K562 (cell line): ENCODE measurements at regions not wholly inside any gene's neighbourhood (a gene's known extent, or its start where the extent isn't known, plus 50 kb on each side); places are given as distances from the start of the nearest gene placed in this dataset.

Source experiments
- ATAC-seq: fragments of 200-7000 bp; cut with Tn5 transposase; 3 replicates; pipeline ENCODE4 v1.9.1; 2020; ENCODE audit warnings: moderate library complexity
- BruUV-seq: library from RNA; stranded (reverse); fragments of 400-500 nt; replicated peaks from 2 replicates; lab custom pipeline; 2021; lab: Mats Ljungman, UMichigan
- CTCF ChIA-PET: fragments of 300-600 bp; formaldehyde crosslinking; extraction: SDS; loops from one replicate; lab custom pipeline; 2021; ENCODE audit warnings: low intra/inter-chr PET ratio; lab: Yijun Ruan, JAX
- POLR2A ChIA-PET: fragments of 300-600, 350-650 bp; sonication (Branson Sonifier 250); formaldehyde crosslinking; extraction: SDS; loops from one replicate; lab custom pipeline; 2021; ENCODE audit warnings: antibody characterized with exemption, inconsistent platforms; lab: Yijun Ruan, JAX
- DNase-seq, 4 experiments: peaks; one replicate each; pipeline versions ENCODE4 v3.0.0 to v3.0.0-alpha.2; 2011 to 2018; ENCODE audit warnings: low spot score in 3 of 4, mixed read lengths in 3 of 4; ENCODE audit errors: extremely low read depth in 1 of 4
- FAIRE-seq: peaks from 2 replicates; lab custom pipeline; 2011; peaks lifted over from hg19 to GRCh38; lab: Jason Lieb, UNC
- H2AFZ ChIP-seq: 2 replicates; pipeline ENCODE4 v1.6.0; 2011; ENCODE audit warnings: low read depth, low read length, control low read depth, inconsistent platforms
- H3K27ac ChIP-seq: fragments of 200-600 bp; 3 replicates; pipeline ENCODE4 v1.8.0; 2011; ENCODE audit warnings: low read depth, mild to moderate bottlenecking, control low read depth, inconsistent platforms, low read length, moderate library complexity, mixed read lengths; ENCODE audit errors: extremely low read depth
- H3K27me3 ChIP-seq, 2 experiments: fragments of 300-600 bp in 1 of 2; 2 replicates in 1 of 2; 3 replicates in 1 of 2; pipeline versions ENCODE4 v1.6.0 to v1.8.0; 2011; ENCODE audit warnings: inconsistent platforms in 2 of 2, low read length in 2 of 2, mild to moderate bottlenecking in 1 of 2, mixed read lengths in 1 of 2, moderate library complexity in 1 of 2; ENCODE audit not compliant: control insufficient read depth in 2 of 2, insufficient read depth in 2 of 2
- H3K36me3 ChIP-seq: fragments of 300-600 bp; 3 replicates; pipeline ENCODE4 v1.8.0; 2011; ENCODE audit warnings: mild to moderate bottlenecking, low read length, inconsistent platforms; ENCODE audit not compliant: control insufficient read depth, insufficient read depth
- H3K4me1 ChIP-seq, 2 experiments: fragments of 200-600 bp in 1 of 2; replicated peaks in 1 of 2; 2 replicates in 1 of 2; 3 replicates in 1 of 2; pipeline versions ENCODE4 v1.5.1 to v1.8.0; 2011; ENCODE audit warnings: inconsistent platforms in 2 of 2, low read length in 2 of 2, mild to moderate bottlenecking in 1 of 2, mixed read lengths in 1 of 2, moderate library complexity in 1 of 2; ENCODE audit not compliant: control insufficient read depth in 2 of 2, insufficient read depth in 2 of 2
- H3K4me2 ChIP-seq: 2 replicates; pipeline ENCODE4 v1.6.1; 2011; ENCODE audit warnings: low read length, control low read depth, inconsistent platforms, mixed read lengths; ENCODE audit not compliant: insufficient read depth
- H3K4me3 ChIP-seq: fragments of 200-600 bp; sonication (generic), shearing (Covaris generic); 2 replicates; pipeline ENCODE4 v1.5.1; 2016; ENCODE audit warnings: control low read depth, inconsistent platforms
- H3K79me2 ChIP-seq: fragments of 200-600 bp; 3 replicates; pipeline ENCODE4 v1.8.0; 2011; ENCODE audit warnings: low read length, inconsistent platforms; ENCODE audit not compliant: control insufficient read depth, insufficient read depth
- H3K9ac ChIP-seq, 2 experiments: 2 replicates each; pipeline versions ENCODE4 v1.6.0 to v1.6.1; 2011; ENCODE audit warnings: low read depth in 2 of 2, low read length in 2 of 2, control low read depth in 1 of 2, inconsistent platforms in 1 of 2, mild to moderate bottlenecking in 1 of 2, mixed read lengths in 1 of 2; ENCODE audit not compliant: insufficient read depth in 1 of 2
- H3K9me1 ChIP-seq: one replicate; pipeline ENCODE4 v1.6.0; 2011; ENCODE audit warnings: inconsistent platforms, mild to moderate bottlenecking, low read length, moderate library complexity; ENCODE audit not compliant: control insufficient read depth, insufficient read depth
- H3K9me3 ChIP-seq: replicated peaks from 2 replicates; pipeline ENCODE4 v1.5.1; 2011; ENCODE audit warnings: low read depth, low read length, inconsistent platforms; ENCODE audit not compliant: control insufficient read depth, insufficient read depth
- H4K20me1 ChIP-seq: replicated peaks from 2 replicates; pipeline ENCODE4 v1.6.1; 2011; ENCODE audit warnings: low read length, inconsistent platforms, mixed read lengths; ENCODE audit not compliant: control insufficient read depth, insufficient read depth
- RFX1 ChIP-seq: fragments of 450-650 bp; IDR thresholded peaks from 2 replicates; pipeline ENCODE4 v1.6.1; 2016; ENCODE audit warnings: mild to moderate bottlenecking, moderate library complexity
- TOE1 ChIP-seq, 2 experiments: fragments of 450-650 bp in 1 of 2; sonication (generic) in 1 of 2; formaldehyde crosslinking in 1 of 2; IDR thresholded peaks; 2 replicates each; pipeline versions ENCODE4 v1.7.1 to v1.8.0; 2016 to 2022; ENCODE audit warnings: borderline replicate concordance in 2 of 2, mild to moderate bottlenecking in 2 of 2, antibody characterized with exemption in 1 of 2, inconsistent platforms in 1 of 2, low read depth in 1 of 2, missing genetic modification reagents in 1 of 2, moderate library complexity in 1 of 2
- USF1 ChIP-seq: sonication (generic); formaldehyde crosslinking; IDR thresholded peaks from 2 replicates; pipeline ENCODE4 v1.9.0; 2022; ENCODE audit warnings: mild to moderate bottlenecking, missing genetic modification reagents
- WHSC1 ChIP-seq: IDR thresholded peaks from one replicate; pipeline ENCODE4 v1.6.1; 2012; ENCODE audit warnings: low read length, control low read depth, inconsistent platforms
- ZNF324 ChIP-seq: fragments of 250-450 bp; sonication (Bioruptor Pico); IDR thresholded peaks from 2 replicates; pipeline ENCODE4 v1.4.0; 2020; ENCODE audit warnings: mild to moderate bottlenecking
- ZNF354B ChIP-seq: fragments of 250-450 bp; sonication (Bioruptor Pico); IDR thresholded peaks from 2 replicates; pipeline ENCODE4 v1.4.0; 2020
- WGBS: fragments of 100-300 bp; shearing (Covaris generic); methylation state at CpG from one replicate; pipeline ENCODE4 v1.1.6; 2016; ENCODE audit warnings: low coverage, mixed read lengths; ENCODE audit not compliant: insufficient coverage; ENCODE audit errors: missing lambda C conversion rate; 5-methylcytosine and 5-hydroxymethylcytosine counted together
- in situ Hi-C: fragments of 300-500 bp; cut with MboI; formaldehyde crosslinking; loops from 4 replicates; pipeline ENCODE4 v1.15.0; 2018; ENCODE audit warnings: inconsistent platforms, mixed read lengths
- intact Hi-C: fragments of 100-400 bp; cut with micrococcal nuclease; formaldehyde crosslinking; loops from 2 replicates; pipeline ENCODE4 v1.14.2; 2022

GRCh38 chr2:64784168-64785061, 130.7 kb upstream of the SERTAD2 start (continued):
- TF ChIP-seq TOE1 (IDR thresholded peaks at IDR 0.05; ENCODE audit: borderline replicate concordance) (no peak), TOE1 (CRISPR knock-in tag; IDR thresholded peaks at IDR 0.05; ENCODE audit: borderline replicate concordance, low read depth) (no peak), USF1 (CRISPR knock-in tag) (no peak), WHSC1 (no peak)
- TF ChIP-seq, all 486 proteins: peak for 0

- TF ChIP-seq ZNF354B (CRISPR knock-in tag) (no peak), ZNF324 (CRISPR knock-in tag) (no peak), RFX1 (peak; percentile 75)
- no peak for FAIRE-seq
- Histone ChIP-seq H3K36me3 (no peaks in the 10 kb centered on the region), H3K27me3 (no peaks in the 10 kb centered on the region), H3K9ac (no peak overlapping the region), H3K4me3 (no peak overlapping the region), H3K4me1 (peaks cover 6 to 15% of the 10 kb centered on the region in 2 experiments; a peak in 3 of 5 replicates), H3K9me1 (no peaks in the 10 kb centered on the region), H2AFZ (no peak overlapping the region), H3K79me2 (no peaks in the 10 kb centered on the region), H3K9me3 (no peaks in the 10 kb centered on the region), H4K20me1 (no peaks in the 10 kb centered on the region), H3K27ac (no peak overlapping the region), H3K4me2 (no peak overlapping the region)
- ATAC-seq, result no peak
- in situ Hi-C loops (no loop called here), intact Hi-C loops (no loop called here)
- WGBS, result 21% methylated on average over 3 of the region's 3 CpGs
- no peak for DNase-seq
- BruUV-seq, result no TSS peak
- CTCF ChIA-PET, result no interaction called here
- POLR2A ChIA-PET, result interaction anchor here (0.6 to 1.6 kb wide), 2 partner anchors 10 to 17 kb away, joined by 3 read pairs; no protein-coding TSS in a partner anchor
Observed at GRCh38 chr2:64785245-64785644, 131.5 kb upstream of the SERTAD2 start.
